ENCODE measurements at regions not wholly inside any gene's neighbourhood (a gene's known extent, or its start where the extent isn't known, plus 50 kb on each side); places are given as distances from the start of the nearest gene placed in this dataset.

DNA sequence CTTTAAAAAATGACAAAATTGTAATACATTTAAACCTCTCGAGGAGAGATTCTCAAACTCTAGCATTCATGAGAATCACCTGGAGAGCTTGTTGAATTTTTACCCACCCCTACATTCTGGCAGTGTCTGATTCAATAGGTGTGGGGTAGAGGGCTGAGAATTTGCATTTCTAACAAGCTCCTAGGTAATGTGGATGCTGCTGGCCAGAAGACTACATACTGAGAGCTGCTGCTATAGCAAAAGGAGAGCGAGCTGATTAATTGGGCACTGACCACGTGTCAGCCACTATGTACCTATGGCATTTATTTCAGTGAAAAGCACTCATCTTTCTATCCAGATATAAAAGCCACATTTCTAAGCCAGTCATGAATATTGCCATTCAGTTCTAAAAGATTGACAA is 169.0 kb upstream of the NRSN1 start:
- TF ChIP-seq CTCF (IDR thresholded peaks at IDR 0.05; ENCODE audit: borderline replicate concordance, extremely low read depth, low read length, poor library complexity, severe bottlenecking) (no peak), EZH2 (IDR thresholded peaks at IDR 0.05; ENCODE audit: borderline replicate concordance, low read depth, low read length, severe bottlenecking) (no peak)

All from DND-41 (cell line).